ENCODE measurements at regions not wholly inside any gene's neighbourhood (a gene's known extent, or its start where the extent isn't known, plus 50 kb on each side); places are given as distances from the start of the nearest gene placed in this dataset.

DNA sequence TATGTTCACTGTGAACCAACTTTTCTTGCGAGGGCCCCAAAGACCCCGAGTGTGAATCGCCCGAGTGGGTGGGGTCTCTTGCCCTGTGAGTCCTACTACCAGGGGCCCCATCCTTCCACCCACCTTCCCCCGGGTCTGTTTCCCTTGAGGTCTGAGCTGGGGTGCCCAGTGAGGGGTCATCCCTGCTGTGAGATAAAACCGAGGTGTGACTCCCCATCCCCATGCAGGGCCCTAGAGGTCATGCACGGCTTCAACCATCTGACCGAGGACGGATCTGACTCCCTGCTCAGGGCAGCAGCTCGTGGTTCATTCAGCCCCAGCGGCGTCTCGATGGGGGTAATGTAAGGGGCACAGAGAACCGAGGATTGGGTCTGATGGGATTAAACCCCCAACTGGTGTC is 103.1 kb upstream of the SULF2 start:
- TF ChIP-seq EZH2phosphoT487 (IDR thresholded peaks at IDR 0.05; ENCODE audit: low read depth): no peak
- TF ChIP-seq, protein P1, sequence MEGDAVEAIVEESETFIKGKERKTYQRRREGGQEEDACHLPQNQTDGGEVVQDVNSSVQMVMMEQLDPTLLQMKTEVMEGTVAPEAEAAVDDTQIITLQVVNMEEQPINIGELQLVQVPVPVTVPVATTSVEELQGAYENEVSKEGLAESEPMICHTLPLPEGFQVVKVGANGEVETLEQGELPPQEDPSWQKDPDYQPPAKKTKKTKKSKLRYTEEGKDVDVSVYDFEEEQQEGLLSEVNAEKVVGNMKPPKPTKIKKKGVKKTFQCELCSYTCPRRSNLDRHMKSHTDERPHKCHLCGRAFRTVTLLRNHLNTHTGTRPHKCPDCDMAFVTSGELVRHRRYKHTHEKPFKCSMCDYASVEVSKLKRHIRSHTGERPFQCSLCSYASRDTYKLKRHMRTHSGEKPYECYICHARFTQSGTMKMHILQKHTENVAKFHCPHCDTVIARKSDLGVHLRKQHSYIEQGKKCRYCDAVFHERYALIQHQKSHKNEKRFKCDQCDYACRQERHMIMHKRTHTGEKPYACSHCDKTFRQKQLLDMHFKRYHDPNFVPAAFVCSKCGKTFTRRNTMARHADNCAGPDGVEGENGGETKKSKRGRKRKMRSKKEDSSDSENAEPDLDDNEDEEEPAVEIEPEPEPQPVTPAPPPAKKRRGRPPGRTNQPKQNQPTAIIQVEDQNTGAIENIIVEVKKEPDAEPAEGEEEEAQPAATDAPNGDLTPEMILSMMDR (IDR thresholded peaks at IDR 0.05; ENCODE audit: low read depth, low read length): no peak
